Nephron progenitor cell (in vitro differentiated cells): ENCODE measurements at regions not wholly inside any gene's neighbourhood (a gene's known extent, or its start where the extent isn't known, plus 50 kb on each side); places are given as distances from the start of the nearest gene placed in this dataset.
"Not testable (repeated sequence)": the region's sequence is repeated elsewhere in the genome, so short reads cannot be mapped to it uniquely, and the experiment has no call there.

Source experiments
- DNase-seq: peaks from one replicate; pipeline ENCODE4 v3.0.0; 2021
- H3K27ac Mint-ChIP-seq: 2 replicates; pipeline ENCODE4 v1.8.0; 2021; ENCODE audit warnings: mild to moderate bottlenecking, moderate library complexity, mixed read lengths
- H3K27me3 Mint-ChIP-seq: 2 replicates; pipeline ENCODE4 v1.8.0; 2021; ENCODE audit warnings: mild to moderate bottlenecking, low read depth, mixed read lengths; ENCODE audit not compliant: poor library complexity
- H3K36me3 Mint-ChIP-seq: 2 replicates; pipeline ENCODE4 v1.8.0; 2021; ENCODE audit warnings: low read depth, mixed read lengths
- H3K4me1 Mint-ChIP-seq: 2 replicates; pipeline ENCODE4 v1.8.0; 2021; ENCODE audit warnings: mixed read lengths
- H3K4me3 Mint-ChIP-seq: 2 replicates; pipeline ENCODE4 v1.8.0; 2021; ENCODE audit warnings: mild to moderate bottlenecking, moderate library complexity, mixed read lengths
- H3K9me3 Mint-ChIP-seq: 2 replicates; pipeline ENCODE4 v1.8.0; 2021; ENCODE audit warnings: mild to moderate bottlenecking, moderate library complexity, mixed read lengths
- TF ChIP-seq, protein P1 (sequence below): fragments of 200-600 bp; sonication (generic); IDR thresholded peaks from 2 replicates; pipeline ENCODE4 v1.5.0; 2021; ENCODE audit warnings: antibody characterized with exemption

DNA sequence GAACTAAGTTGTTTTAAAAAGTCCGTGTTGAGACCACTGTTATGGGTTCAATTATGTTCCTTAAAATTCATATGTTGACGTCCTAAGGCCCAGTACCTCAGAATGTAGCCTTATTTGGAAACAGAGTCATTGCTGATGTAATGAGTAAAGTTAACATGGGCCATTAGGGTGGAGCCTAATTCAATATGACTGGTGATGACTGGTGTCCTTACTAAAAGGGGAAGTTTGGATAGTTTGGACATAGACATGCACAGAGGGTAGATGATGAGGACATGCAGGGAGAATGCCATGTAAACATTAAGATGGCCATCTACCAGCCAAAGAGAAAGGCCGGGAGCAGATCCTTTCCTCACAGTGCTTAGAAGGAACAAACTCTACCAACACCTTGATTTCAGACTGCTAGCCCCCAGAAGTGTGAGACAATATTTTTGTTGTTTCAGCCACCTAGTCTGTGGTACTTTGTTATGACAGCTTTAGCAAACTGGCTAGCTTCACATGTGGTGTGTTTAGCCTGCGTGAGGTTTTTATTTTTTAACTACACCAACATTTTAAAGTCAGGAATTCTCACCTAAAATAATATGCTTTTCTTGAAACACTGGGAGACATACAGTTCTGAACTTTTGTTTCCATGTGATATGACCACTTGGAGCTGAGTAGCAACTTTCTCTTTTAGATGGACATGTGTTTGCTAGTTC lies 135.3 kb downstream of the YIPF5 start:
- no peak overlapping the region for H3K4me3 Mint-ChIP-seq

DNA sequence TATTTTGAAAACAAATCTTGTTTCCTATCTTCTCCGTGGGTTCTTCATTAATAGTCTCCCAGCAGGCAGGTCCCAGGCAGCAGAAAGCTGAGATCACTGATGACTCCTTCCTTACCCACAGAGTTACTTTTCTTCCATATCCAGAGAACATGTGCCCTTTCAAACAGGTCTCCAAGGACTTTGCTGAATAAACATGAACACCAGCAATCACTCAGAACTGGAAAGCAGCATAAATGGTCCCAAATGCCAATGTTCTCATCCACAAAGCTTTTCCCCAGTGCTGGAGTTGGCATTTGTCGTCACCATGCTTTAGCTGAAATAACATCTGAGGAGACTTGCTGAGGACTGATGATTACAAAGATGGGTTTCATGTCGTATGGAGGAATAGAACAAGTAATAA lies 134.0 kb downstream of the YIPF5 start:
- Mint-ChIP-seq H3K9me3 (no peaks in the 10 kb centered on the region), H3K27ac (no peak overlapping the region), H3K36me3 (no peaks in the 10 kb centered on the region), H3K4me3 (no peak overlapping the region), H3K27me3 (peaks cover 3% of the 10 kb centered on the region), H3K4me1 (peaks cover 18% of the 10 kb centered on the region)
- DNase-seq = no peak
- TF ChIP-seq, protein P1, sequence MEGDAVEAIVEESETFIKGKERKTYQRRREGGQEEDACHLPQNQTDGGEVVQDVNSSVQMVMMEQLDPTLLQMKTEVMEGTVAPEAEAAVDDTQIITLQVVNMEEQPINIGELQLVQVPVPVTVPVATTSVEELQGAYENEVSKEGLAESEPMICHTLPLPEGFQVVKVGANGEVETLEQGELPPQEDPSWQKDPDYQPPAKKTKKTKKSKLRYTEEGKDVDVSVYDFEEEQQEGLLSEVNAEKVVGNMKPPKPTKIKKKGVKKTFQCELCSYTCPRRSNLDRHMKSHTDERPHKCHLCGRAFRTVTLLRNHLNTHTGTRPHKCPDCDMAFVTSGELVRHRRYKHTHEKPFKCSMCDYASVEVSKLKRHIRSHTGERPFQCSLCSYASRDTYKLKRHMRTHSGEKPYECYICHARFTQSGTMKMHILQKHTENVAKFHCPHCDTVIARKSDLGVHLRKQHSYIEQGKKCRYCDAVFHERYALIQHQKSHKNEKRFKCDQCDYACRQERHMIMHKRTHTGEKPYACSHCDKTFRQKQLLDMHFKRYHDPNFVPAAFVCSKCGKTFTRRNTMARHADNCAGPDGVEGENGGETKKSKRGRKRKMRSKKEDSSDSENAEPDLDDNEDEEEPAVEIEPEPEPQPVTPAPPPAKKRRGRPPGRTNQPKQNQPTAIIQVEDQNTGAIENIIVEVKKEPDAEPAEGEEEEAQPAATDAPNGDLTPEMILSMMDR = no peak

More for the DNA sequence above, 135.3 kb downstream of the YIPF5 start:
- no peak overlapping the region for H3K27ac Mint-ChIP-seq
- no peaks in the 10 kb centered on the region for H3K36me3 Mint-ChIP-seq
- no peak for DNase-seq
- peaks cover 3% of the 10 kb centered on the region for H3K27me3 Mint-ChIP-seq
- no peaks in the 10 kb centered on the region for H3K9me3 Mint-ChIP-seq
- TF ChIP-seq, protein P1 = no peak
- peaks cover 19% of the 10 kb centered on the region for H3K4me1 Mint-ChIP-seq

DNA sequence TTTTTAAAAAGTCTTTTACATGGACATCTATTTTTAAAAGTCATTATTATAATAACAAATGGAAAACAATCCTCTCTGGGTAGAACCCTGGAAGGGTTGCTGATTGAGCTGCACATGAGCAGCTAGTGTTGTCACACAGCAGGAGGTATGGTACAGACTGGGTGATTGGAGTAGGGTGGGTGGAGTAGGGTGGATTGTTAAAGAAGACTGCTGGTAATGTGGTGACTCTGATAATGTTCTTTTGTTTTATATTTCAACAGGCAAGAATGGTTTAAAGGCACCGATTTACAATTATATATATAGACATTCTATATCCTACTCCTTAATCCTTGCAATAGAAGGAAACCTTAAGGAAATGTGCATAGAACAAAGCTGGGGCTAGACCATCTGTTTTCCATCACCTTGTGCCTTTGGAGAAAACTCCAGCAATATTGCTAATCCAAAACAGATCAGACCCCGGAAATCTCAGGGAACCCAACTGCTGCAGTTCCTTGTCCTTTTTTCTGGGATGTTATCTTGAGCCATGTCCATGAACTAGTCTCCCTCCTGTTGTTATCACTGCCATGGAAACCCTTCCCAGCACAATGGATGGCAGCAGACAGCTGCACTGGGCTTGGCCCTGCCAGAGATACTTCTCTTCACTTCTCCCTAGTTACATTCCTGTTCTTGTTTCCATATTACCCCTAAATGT lies 129.7 kb downstream of the YIPF5 start:
- Mint-ChIP-seq H3K27ac (no peak overlapping the region), H3K4me1 (peaks cover 5% of the 10 kb centered on the region)
- DNase-seq = no peak

DNA sequence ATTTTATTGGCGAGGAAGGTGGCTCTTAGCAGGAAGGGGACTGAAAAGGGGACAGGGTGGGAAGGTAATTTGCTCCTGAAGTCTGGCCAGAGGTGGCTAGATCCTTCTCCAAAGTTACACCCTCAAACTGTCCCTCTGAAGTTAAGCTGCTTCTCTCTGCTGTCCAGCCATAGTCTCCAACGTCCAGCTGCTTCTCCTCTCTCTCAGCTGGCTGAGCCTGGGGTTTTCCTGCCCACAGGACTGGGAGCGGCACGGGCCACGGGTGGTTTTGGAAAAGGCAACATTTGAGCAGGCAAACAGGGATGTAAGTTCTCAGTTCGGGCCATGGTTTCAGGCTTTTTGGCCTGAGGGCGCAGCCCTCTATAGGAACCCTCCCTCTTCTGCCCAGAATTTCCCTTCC lies 128.3 kb downstream of the YIPF5 start:
- TF ChIP-seq, protein P1 = no peak
- no peaks in the 10 kb centered on the region for H3K9me3 Mint-ChIP-seq
- no peak for DNase-seq
- H3K36me3 Mint-ChIP-seq = no peaks in the 10 kb centered on the region
- peaks cover 5% of the 10 kb centered on the region for H3K4me1 Mint-ChIP-seq
- H3K4me3 Mint-ChIP-seq = no peak overlapping the region
- H3K27ac Mint-ChIP-seq = no peak overlapping the region
- H3K27me3 Mint-ChIP-seq = peaks cover 4% of the 10 kb centered on the region

More for the DNA sequence above, 129.7 kb downstream of the YIPF5 start:
- H3K27me3 Mint-ChIP-seq = peaks cover 4% of the 10 kb centered on the region
- no peaks in the 10 kb centered on the region for H3K9me3 Mint-ChIP-seq
- H3K4me3 Mint-ChIP-seq = no peak overlapping the region
- TF ChIP-seq, protein P1 = no peak
- H3K36me3 Mint-ChIP-seq = no peaks in the 10 kb centered on the region

DNA sequence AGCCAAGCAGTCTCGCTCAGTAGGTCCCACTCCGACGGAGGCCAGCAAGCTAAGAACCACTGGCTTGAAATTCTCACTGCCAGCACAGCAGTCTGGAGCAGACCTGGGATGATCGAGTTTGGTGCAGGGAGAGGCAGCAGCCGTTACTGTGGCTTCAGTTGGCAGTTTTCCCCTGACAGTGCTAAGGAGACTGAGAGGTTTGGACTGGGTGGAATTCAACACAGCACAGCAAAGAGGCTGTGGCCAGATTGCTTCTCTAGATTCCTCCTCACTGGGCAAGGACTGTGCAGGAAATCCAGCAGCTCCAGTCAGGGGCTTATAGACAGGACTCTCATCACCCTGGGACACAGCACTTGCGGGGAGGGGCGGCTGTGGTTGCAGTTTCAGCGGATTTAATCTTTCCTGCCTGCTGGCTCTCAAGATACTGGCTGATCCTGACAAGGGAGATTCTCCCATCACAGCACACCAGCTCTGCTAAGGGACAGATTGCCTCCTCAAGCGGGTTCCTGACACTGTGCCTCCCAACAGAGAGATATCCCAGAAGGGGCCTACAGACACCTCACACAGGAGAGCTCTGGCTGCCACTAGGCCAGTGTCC lies 122.1 kb downstream of the YIPF5 start:
- H3K9me3 Mint-ChIP-seq = peaks cover 8% of the 10 kb centered on the region
- peaks cover 4% of the 10 kb centered on the region for H3K27me3 Mint-ChIP-seq
- TF ChIP-seq, protein P1 = no peak
- no peak for DNase-seq
- H3K4me3 Mint-ChIP-seq = no peak overlapping the region
- H3K4me1 Mint-ChIP-seq = no peaks in the 10 kb centered on the region
- H3K27ac Mint-ChIP-seq = no peak overlapping the region
- no peaks in the 10 kb centered on the region for H3K36me3 Mint-ChIP-seq

DNA sequence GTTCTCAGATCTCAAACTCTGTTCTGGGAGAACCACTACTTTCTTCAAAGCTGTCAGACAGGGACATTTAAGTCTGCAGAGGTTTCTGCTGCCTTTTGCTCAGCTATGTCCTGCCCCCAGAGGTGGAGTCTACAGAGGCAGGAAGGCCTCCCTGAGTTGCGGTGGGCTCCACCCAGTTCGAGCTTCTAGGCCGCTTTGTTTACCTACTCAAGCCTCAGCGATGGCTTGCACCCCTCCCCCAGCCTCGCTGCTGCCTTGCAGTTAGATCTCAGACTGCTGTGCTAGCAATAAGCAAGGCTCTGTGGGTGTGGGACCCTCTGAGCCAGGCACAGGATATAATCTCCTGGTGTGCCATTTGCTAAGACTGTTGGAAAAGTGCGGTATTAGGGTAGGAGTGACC lies 115.1 kb downstream of the YIPF5 start:
- DNase-seq, H3K27ac Mint-ChIP-seq, H3K4me1 Mint-ChIP-seq, H3K4me3 Mint-ChIP-seq, H3K27me3 Mint-ChIP-seq: not testable (repeated sequence)
- Mint-ChIP-seq H3K9me3 (peaks cover 73% of the 10 kb centered on the region), H3K36me3 (peaks cover 27% of the 10 kb centered on the region)

DNA sequence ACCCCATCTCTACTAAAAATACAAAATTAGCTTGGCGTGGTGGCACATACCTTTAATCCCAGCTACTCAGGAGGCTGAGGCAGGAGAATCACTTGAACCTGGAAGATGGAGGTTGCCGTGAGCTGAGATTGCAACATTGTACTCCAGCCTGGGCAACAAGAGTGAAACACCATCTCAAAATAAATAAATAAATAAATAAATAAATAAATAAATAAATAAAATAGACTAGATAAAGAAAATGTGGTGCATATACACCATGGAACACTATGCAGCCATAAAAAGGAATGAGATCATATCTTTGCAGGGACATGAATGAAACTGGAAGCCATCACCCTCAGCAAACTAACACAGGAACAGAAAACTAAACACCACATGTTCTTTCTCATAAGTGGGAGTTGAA lies 110.4 kb downstream of the YIPF5 start:
- not testable (repeated sequence) for H3K4me3 Mint-ChIP-seq, H3K4me1 Mint-ChIP-seq, H3K27ac Mint-ChIP-seq, H3K27me3 Mint-ChIP-seq, DNase-seq
- Mint-ChIP-seq H3K9me3 (peaks cover 67% of the 10 kb centered on the region), H3K36me3 (peaks cover 29% of the 10 kb centered on the region)
